Hepatocyte (in vitro differentiated cells): ENCODE measurements at regions not wholly inside any gene's neighbourhood (a gene's known extent, or its start where the extent isn't known, plus 50 kb on each side); places are given as distances from the start of the nearest gene placed in this dataset.

Experiments used
- EZH2 ChIP-seq: fragments of 200-600 bp; sonication (generic); IDR thresholded peaks from 2 replicates; pipeline ENCODE4 v1.6.1; 2016; ENCODE audit warnings: antibody characterized with exemption, mild to moderate bottlenecking, borderline replicate concordance
- EZH2phosphoT487 ChIP-seq: fragments of 200-600 bp; sonication (generic); IDR thresholded peaks from one replicate; pipeline ENCODE4 v1.6.1; 2018; ENCODE audit warnings: antibody characterized with exemption, mild to moderate bottlenecking, low read depth, moderate library complexity; ENCODE audit not compliant: unreplicated experiment, severe bottlenecking
- TF ChIP-seq, protein P1 (sequence below): fragments of 200-600 bp; sonication (generic); IDR thresholded peaks from 2 replicates; pipeline ENCODE4 v1.5.1; 2016; ENCODE audit warnings: antibody characterized with exemption, mild to moderate bottlenecking; ENCODE audit not compliant: poor library complexity

DNA sequence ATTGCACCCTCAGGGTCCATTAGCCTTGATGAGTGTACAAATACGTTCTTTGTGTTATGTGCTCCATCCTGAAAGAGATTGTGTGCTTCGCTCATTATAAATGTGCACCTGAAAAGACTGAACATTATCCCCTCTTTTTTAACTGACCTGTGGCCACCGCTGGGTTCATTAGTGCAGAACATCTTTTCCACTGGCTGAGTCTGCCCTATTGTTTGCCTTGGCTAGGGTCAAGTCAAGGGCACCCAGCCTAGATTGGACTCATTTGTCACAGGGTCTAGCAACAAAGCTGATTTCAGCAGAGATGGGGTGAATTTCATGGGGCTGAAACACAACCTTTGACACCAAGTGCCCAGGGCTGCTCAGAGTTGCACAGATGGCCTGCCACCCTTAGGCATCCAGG, 764.1 kb upstream of the ARRDC3 start:
- TF ChIP-seq, protein P1, sequence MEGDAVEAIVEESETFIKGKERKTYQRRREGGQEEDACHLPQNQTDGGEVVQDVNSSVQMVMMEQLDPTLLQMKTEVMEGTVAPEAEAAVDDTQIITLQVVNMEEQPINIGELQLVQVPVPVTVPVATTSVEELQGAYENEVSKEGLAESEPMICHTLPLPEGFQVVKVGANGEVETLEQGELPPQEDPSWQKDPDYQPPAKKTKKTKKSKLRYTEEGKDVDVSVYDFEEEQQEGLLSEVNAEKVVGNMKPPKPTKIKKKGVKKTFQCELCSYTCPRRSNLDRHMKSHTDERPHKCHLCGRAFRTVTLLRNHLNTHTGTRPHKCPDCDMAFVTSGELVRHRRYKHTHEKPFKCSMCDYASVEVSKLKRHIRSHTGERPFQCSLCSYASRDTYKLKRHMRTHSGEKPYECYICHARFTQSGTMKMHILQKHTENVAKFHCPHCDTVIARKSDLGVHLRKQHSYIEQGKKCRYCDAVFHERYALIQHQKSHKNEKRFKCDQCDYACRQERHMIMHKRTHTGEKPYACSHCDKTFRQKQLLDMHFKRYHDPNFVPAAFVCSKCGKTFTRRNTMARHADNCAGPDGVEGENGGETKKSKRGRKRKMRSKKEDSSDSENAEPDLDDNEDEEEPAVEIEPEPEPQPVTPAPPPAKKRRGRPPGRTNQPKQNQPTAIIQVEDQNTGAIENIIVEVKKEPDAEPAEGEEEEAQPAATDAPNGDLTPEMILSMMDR, result no peak
- TF ChIP-seq EZH2phosphoT487, result no peak
- no peak for TF ChIP-seq EZH2
